Activated CD8-positive, alpha-beta T cell treated with anti-CD3 and anti-CD28 coated beads for 36 hours (primary cell): ENCODE measurements at regions not wholly inside any gene's neighbourhood (a gene's known extent, or its start where the extent isn't known, plus 50 kb on each side); places are given as distances from the start of the nearest gene placed in this dataset.
A peak's percentile ranks its signal among the peaks of the same experiment; 100 is the strongest.

Source experiments
- ATAC-seq: fragments of 200-7000 bp; cut with Tn5 transposase; one replicate; pipeline ENCODE4 v1.10.0; 2021; ENCODE audit warnings: mild to moderate bottlenecking, moderate library complexity
- CTCF ChIA-PET: fragments of 350-600 bp; sonication (Branson Sonifier 250); formaldehyde crosslinking; loops from one replicate; lab custom pipeline; 2021; ENCODE audit warnings: antibody characterized with exemption; lab: Charles Lee
- POLR2A ChIA-PET: fragments of 350-600 bp; sonication (Branson Sonifier 250); formaldehyde crosslinking; loops from one replicate; lab custom pipeline; 2021; ENCODE audit warnings: antibody characterized with exemption; lab: Charles Lee
- DNase-seq: peaks from one replicate; pipeline ENCODE4 v3.0.0-alpha.2; 2020
- H3K27ac Mint-ChIP-seq: one replicate; pipeline ENCODE4 v1.8.0; 2021; ENCODE audit warnings: mild to moderate bottlenecking, mixed read lengths
- H3K27me3 Mint-ChIP-seq: one replicate; pipeline ENCODE4 v1.8.0; 2021; ENCODE audit warnings: mixed read lengths
- H3K36me3 Mint-ChIP-seq: one replicate; pipeline ENCODE4 v1.8.0; 2021; ENCODE audit warnings: low read depth, mixed read lengths
- H3K4me1 Mint-ChIP-seq: one replicate; pipeline ENCODE4 v1.8.0; 2021; ENCODE audit warnings: low read depth, mixed read lengths
- H3K4me3 Mint-ChIP-seq: one replicate; pipeline ENCODE4 v1.8.0; 2021; ENCODE audit warnings: mild to moderate bottlenecking, moderate library complexity, mixed read lengths
- H3K9me3 Mint-ChIP-seq: one replicate; pipeline ENCODE4 v1.8.0; 2021; ENCODE audit warnings: mixed read lengths
- CTCF ChIP-seq: fragments of 200-600 bp; IDR thresholded peaks from one replicate; pipeline ENCODE4 v1.8.0; 2022; ENCODE audit warnings: antibody characterized with exemption, mild to moderate bottlenecking
- intact Hi-C: fragments of 100-400 bp; cut with micrococcal nuclease; formaldehyde crosslinking; loops from one replicate; pipeline ENCODE4 v1.10.0; 2022

DNA sequence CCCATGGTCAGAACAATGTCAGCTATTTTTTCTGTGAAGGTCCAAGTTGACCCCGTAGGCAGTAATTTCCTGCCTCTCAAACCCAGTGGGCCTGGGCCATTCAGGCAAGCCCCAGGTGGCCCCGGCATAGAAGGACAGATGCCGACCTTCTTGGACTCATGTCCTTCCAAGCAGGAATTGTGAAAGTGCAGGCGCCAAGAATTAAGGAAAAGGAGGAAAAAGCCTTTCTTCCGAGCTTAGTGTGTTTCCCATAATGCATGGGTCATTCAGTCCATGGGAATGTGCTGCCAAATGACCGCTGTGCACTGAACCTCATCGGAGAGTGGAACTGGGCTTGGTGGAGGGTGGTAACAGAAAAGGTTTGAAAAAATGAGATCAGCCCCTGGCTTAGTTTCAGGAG, 196.5 kb upstream of the HS3ST1 start:
- H3K9me3 Mint-ChIP-seq, result no peaks in the 10 kb centered on the region

GRCh38 chr4:11624370-11624769, 195.7 kb upstream of the HS3ST1 start:
- intact Hi-C loops, result no loop called here
- Mint-ChIP-seq H3K4me3 (no peak overlapping the region), H3K36me3 (no peaks in the 10 kb centered on the region), H3K9me3 (no peaks in the 10 kb centered on the region), H3K4me1 (no peaks in the 10 kb centered on the region), H3K27ac (no peak overlapping the region), H3K27me3 (no peaks in the 10 kb centered on the region)
- ChIA-PET CTCF (no interaction called here), POLR2A (no interaction called here)
- ATAC-seq (no peak), DNase-seq (no peak)
- TF ChIP-seq CTCF, result no peak

More for the DNA sequence above, 196.5 kb upstream of the HS3ST1 start:
- CTCF ChIA-PET, result interaction anchor here (0.6 kb wide), 1 partner anchor 16 kb away, joined by 3 read pairs; no protein-coding TSS in a partner anchor
- no peak for DNase-seq
- ATAC-seq, result no peak
- no peak for TF ChIP-seq CTCF
- Mint-ChIP-seq H3K4me1 (no peaks in the 10 kb centered on the region), H3K4me3 (no peak overlapping the region), H3K36me3 (no peaks in the 10 kb centered on the region), H3K27ac (no peak overlapping the region), H3K27me3 (no peaks in the 10 kb centered on the region)
- intact Hi-C loops, result no loop called here
- POLR2A ChIA-PET, result no interaction called here

- TF ChIP-seq CTCF, result no peak
- DNase-seq (peak; percentile 27), ATAC-seq (no peak)
- no peaks in the 10 kb centered on the region for H3K27me3 Mint-ChIP-seq
- no peak overlapping the region for H3K27ac Mint-ChIP-seq
- intact Hi-C loops, result no loop called here
- POLR2A ChIA-PET, result no interaction called here
- no peaks in the 10 kb centered on the region for H3K4me1 Mint-ChIP-seq
- no peaks in the 10 kb centered on the region for H3K36me3 Mint-ChIP-seq
- no peaks in the 10 kb centered on the region for H3K9me3 Mint-ChIP-seq
- CTCF ChIA-PET, result no interaction called here
- no peak overlapping the region for H3K4me3 Mint-ChIP-seq
Observed at GRCh38 chr4:11623726-11624037, 195.0 kb upstream of the HS3ST1 start.

DNA sequence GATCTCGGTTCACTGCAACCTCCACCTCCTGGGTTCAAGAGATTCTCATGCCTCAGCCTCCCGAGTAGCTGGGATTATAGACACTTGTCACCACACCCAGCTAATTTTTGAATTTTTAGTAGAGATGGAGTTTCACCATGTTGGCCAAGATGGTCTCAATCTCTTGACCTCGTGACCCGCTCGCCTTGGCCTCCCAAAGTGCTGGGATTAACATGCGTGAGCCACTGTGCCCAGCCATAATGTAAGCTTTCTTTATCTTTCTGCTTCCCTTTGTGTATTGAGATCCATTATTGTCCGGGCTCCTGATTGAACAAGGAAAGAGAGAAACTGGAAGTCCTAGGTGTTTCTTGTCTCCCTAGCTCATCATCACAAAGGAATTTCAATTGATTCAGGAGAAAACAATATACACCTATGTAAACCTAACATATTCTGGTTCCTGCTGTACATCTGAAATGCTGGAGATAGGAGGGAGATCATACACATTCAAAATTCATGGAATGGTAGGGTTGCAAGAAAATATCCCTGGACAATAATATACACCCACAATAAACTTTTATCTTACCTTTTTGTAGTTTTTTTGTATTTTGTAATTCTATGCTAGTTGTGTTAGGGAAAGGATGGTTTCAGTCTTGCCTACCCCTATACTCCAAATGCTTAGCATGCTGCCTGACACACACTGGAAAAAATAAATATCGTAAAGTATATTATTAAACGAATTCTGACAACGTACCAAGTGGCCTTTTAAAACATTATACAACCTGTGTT, 194.4 kb upstream of the HS3ST1 start:
- H3K36me3 Mint-ChIP-seq, result no peaks in the 10 kb centered on the region
- no peaks in the 10 kb centered on the region for H3K4me1 Mint-ChIP-seq
- no peak for TF ChIP-seq CTCF
- DNase-seq, result no peak
- CTCF ChIA-PET, result no interaction called here
- H3K9me3 Mint-ChIP-seq, result no peaks in the 10 kb centered on the region
- no peak overlapping the region for H3K4me3 Mint-ChIP-seq
- H3K27me3 Mint-ChIP-seq, result no peaks in the 10 kb centered on the region
- intact Hi-C loops, result no loop called here
- ATAC-seq, result no peak
- POLR2A ChIA-PET, result no interaction called here
- no peak overlapping the region for H3K27ac Mint-ChIP-seq

DNA sequence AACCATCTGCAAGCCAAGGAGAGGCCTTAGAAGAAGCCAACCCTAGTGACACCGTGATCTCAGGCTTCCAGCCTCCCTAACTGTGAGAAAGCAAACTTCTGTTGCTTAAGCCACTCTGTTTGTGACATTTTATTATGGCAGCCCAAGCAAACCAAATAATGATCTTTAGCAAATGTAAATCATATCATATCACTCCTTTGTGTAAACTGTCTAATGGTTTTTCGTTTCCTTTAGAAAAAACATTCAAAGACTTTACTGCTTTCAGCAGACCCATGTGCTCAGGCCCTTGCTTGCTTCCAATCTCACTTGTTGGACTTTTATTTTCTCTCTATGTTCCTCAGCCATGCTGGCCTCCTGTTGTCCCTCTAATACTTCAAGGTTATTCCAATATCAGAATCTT, 192.2 kb upstream of the HS3ST1 start:
- Mint-ChIP-seq H3K4me1 (no peaks in the 10 kb centered on the region), H3K36me3 (no peaks in the 10 kb centered on the region), H3K9me3 (no peaks in the 10 kb centered on the region), H3K27me3 (no peaks in the 10 kb centered on the region), H3K4me3 (no peak overlapping the region), H3K27ac (no peak overlapping the region)
- CTCF ChIA-PET, result no interaction called here
- intact Hi-C loops, result no loop called here
- DNase-seq (no peak), ATAC-seq (no peak)
- POLR2A ChIA-PET, result no interaction called here
- TF ChIP-seq CTCF, result no peak
